Renal cortical epithelial cell (primary cell): ENCODE measurements at regions not wholly inside any gene's neighbourhood (a gene's known extent, or its start where the extent isn't known, plus 50 kb on each side); places are given as distances from the start of the nearest gene placed in this dataset.
"Not testable (repeated sequence)": the region's sequence is repeated elsewhere in the genome, so short reads cannot be mapped to it uniquely, and the experiment has no call there.

Experiments
- DNase-seq: peaks from one replicate; pipeline ENCODE4 v3.0.0-alpha.2; 2011; ENCODE audit warnings: low read depth

- no peak for DNase-seq
Observed at GRCh38 chr13:69094485-69094884, 1013.1 kb upstream of the ATXN8OS start.

- no peak for DNase-seq
Observed at GRCh38 chr13:69092615-69093322, 1014.9 kb upstream of the ATXN8OS start.

GRCh38 chr13:69077267-69077666 lies 1030.4 kb upstream of the ATXN8OS start:
- DNase-seq, result no peak

GRCh38 chr13:69069554-69070133 lies 1038.0 kb upstream of the ATXN8OS start:
- DNase-seq, result no peak

- no peak for DNase-seq
Observed at GRCh38 chr13:69050696-69051095, 1056.9 kb upstream of the ATXN8OS start.

GRCh38 chr13:69044629-69045028 lies 1063.0 kb upstream of the ATXN8OS start:
- no peak for DNase-seq

GRCh38 chr13:69040898-69041297 lies 1066.7 kb upstream of the ATXN8OS start:
- no peak for DNase-seq

GRCh38 chr13:69035771-69036170 lies 1071.9 kb upstream of the ATXN8OS start:
- no peak for DNase-seq

GRCh38 chr13:69028936-69029335 lies 1078.7 kb upstream of the ATXN8OS start:
- no peak for DNase-seq

- DNase-seq, result no peak
Observed at GRCh38 chr13:69020120-69020519, 1087.5 kb upstream of the ATXN8OS start.

- DNase-seq, result not testable (repeated sequence)
Observed at GRCh38 chr13:69018173-69018572, 1089.5 kb upstream of the ATXN8OS start.

GRCh38 chr13:69010789-69011188 lies 1096.8 kb upstream of the ATXN8OS start:
- no peak for DNase-seq

GRCh38 chr13:69008499-69008898 lies 1099.1 kb upstream of the ATXN8OS start:
- no peak for DNase-seq

- no peak for DNase-seq
Observed at GRCh38 chr13:68998056-68998455, 1109.6 kb upstream of the ATXN8OS start.

GRCh38 chr13:68996668-68997025 lies 1111.0 kb upstream of the ATXN8OS start:
- DNase-seq, result no peak

GRCh38 chr13:68995972-68996667 lies 1111.5 kb upstream of the ATXN8OS start:
- DNase-seq, result no peak

- no peak for DNase-seq
Observed at GRCh38 chr13:68993154-68993553, 1114.5 kb upstream of the ATXN8OS start.

- no peak for DNase-seq
Observed at GRCh38 chr13:68988176-68988575, 1119.5 kb upstream of the ATXN8OS start.

GRCh38 chr13:68987585-68987984 lies 1120.0 kb upstream of the ATXN8OS start:
- no peak for DNase-seq

GRCh38 chr13:68984688-68985319 lies 1122.8 kb upstream of the ATXN8OS start:
- no peak for DNase-seq

GRCh38 chr13:68982961-68983619 lies 1124.5 kb upstream of the ATXN8OS start:
- DNase-seq, result no peak

GRCh38 chr13:68976287-68976686 lies 1131.3 kb upstream of the ATXN8OS start:
- no peak for DNase-seq
